GM21526 (cell line): ENCODE measurements at regions not wholly inside any gene's neighbourhood (a gene's known extent, or its start where the extent isn't known, plus 50 kb on each side); places are given as distances from the start of the nearest gene placed in this dataset.
"Not testable (repeated sequence)": the region's sequence is repeated elsewhere in the genome, so short reads cannot be mapped to it uniquely, and the experiment has no call there.

Source experiments
- ATAC-seq: cut with Tn5 transposase; IDR thresholded peaks from one replicate; pipeline ENCODE4 v1.9.1; 2021; ENCODE audit warnings: moderate library complexity; ENCODE audit not compliant: unreplicated experiment, low FRiP score

DNA sequence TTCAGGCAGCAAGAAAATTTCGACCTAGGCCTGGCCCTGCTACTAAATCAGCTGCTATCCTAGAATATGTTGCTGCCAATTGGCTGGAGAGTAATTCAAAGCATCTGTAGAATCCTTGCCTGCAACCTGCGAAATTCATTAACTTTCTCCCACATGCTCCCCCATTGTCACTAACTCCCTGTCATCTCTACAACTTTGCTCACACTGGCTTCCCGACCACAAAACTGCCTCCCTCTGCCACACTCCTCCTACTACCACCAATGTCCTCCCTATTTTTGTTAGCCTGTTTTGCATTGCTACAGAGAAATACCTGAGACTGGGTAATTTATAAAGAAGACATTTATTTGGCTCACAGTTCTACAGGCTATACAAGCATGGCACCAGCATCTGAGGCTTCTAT, 570.6 kb downstream of the INSC start:
- no peak for ATAC-seq

DNA sequence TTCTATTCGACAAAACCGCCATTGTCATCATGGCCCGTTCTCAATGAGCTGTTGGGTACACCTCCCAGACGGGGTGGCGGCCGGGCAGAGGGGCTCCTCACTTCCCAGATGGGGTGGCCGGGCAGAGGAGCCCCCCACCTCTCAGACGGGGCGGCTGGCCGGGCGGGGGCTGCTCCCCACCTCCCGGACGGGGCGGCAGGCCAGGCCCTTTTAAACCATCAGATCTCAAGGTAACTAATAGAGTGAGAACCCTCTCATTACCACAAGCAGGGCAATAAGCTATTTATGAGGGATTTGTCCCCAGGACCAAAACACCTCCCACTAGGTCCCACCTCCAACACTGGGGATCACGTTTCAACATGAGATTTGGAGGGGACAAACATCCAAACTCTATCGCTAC, 571.5 kb downstream of the INSC start:
- ATAC-seq, result not testable (repeated sequence)

DNA sequence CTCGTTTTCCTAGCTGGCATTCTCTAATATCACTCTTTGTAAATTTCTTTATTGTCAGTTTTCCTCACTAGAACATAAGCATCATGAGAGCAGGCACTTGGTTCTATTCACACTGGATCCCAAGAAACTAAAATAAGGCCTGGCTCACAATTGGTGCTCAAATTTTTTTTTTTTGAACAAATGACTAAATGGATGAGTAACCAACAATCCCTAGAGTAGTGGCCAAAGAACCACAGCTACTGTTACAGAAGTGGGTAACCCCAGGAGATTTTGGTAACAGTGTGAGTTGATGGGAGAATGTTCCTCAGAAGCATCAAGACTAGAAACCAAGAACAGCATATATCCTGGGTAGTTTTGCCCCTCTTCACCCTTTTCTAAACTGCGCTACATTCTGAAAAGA, 572.6 kb downstream of the INSC start:
- no peak for ATAC-seq

DNA sequence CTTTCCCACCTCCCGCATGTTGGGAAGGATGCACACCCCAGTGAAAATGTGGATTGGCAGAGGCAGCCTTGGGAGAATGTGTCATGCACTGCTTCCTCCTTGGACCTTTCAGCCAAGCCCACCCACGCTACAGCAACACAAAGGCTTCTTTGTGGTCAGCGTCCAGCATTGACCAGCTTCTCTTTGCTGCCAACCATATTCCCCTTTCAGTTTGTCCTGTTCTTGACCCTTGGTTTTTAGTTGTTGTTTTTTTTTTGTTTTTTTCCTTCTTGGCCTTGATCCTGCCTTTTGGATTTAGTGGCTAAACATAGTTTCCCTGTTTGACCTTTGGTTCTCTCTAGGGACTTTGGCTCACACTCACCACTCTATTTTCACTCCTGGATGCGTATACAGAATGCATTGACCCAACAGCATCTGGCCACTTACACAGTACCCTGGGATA, 573.6 kb downstream of the INSC start:
- no peak for ATAC-seq

DNA sequence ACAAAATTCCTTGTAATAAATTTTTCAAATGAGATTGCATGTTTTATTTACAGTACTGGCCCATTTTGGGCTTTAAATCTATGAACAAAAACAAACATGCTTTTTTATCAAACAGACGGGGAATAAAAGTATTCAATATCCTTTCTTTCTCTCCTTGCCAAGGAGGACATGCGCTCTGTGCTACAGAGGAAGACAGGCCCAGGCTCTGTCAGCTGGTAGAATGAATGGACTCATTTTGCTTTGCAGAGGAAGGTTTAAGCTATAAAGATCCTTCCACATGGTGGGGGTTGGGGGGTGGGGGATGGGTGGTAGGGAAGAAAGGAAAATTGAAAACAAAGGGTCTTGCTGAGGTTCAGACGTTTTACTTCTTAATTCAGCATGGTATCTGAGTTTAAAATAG, 575.6 kb downstream of the INSC start:
- no peak for ATAC-seq

DNA sequence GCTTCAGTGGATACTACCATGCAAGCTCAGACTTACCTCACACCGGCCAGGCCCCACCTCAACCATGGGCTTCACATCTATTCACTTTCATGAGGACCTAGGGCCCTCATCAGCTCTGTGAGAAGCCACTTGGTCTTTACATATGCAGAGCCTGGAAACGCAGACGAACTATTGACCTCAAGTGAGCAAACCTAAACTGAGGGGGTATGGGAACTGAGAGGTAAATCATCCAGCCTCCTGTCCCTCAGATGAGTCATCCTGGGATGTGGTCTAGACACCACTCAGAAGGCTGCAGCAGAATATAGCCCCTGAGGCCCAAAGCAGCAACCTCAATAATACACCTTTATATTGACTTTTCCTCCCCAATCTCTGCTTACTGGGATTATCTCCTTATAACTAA, 578.0 kb downstream of the INSC start:
- ATAC-seq, result no peak

DNA sequence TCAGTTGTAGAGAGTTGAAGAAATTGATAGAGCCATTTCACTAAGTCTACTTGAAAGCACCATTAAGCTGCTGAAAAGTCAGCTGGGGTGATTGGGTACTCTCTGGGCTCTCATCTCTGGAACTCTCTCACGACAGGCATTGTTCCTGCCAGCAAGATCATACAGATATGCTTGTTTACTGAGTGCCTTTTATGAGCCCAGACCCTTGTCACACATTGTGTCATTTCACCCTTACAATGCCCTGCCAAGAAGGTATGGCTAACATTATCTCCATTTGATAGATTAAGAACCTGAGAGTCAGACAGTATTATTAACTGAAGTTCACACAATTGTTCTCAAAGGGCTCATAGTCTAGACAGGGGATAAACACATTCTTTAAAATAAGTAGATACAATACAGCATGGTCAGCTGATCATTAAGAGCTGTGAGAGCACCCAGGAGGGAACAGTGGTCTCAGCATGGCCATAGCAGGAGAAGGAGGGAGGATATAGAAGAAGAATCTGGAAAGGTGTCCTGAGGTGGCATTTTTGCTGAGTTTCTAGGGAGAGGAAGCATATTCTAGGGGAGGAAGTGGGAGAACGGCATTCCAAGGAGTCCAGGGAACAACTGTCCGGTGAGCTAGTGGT, 580.5 kb downstream of the INSC start:
- no peak for ATAC-seq

DNA sequence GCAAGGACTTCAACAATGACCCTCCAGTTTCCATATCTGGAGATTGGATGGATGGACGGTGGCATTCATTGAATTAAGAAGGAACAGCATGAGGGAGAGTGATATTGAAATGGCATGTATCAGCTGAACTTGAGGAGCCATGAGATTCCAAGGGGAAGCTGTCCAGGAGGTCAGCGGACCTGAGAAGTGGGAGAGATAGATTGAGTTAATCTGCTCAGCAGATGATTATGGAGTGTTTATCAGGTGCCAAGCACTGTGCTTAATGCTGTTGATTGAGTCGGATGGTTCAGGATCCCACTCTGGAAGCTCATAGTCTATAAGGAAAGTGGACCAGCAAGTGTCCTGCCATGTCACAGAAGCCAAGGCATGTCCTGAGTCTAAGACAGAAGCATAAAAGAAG, 581.3 kb downstream of the INSC start:
- ATAC-seq, result no peak

DNA sequence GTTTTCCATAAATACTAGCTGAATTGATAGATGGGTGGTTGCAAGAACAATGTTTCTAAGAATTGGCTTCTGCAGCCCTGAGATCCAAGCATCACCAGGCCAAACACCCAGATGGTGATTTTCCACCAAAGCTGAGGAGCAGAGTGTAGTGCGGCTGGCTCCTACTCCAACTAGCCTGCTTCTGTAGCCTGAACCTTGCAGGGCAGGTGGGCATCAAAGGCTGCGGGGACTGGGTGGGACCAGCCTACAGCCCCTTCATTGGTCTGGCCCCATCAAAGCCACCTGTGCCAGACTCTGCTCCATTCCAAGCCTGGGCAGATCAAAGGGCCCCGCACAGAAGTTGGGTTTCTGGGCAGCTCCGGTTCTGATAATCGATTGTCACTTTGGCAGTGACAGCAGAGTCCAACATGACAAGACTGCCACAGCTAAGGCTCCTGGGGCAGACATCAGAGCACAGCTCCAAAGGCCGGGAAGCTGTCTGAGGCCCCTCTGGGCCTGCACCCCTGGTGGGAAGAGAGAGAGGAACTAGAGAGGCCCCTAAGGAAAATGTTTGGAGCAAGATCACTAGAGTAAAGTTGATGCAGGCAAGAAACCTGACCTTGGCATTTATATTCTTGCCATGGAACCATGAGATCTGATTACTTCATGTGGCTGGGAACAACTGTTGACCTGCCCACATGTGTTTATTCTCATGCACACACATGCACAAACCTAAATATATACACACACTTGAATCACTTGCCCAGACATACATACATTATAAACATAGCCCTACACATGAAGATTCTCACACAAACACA, 582.9 kb downstream of the INSC start:
- ATAC-seq, result no peak

DNA sequence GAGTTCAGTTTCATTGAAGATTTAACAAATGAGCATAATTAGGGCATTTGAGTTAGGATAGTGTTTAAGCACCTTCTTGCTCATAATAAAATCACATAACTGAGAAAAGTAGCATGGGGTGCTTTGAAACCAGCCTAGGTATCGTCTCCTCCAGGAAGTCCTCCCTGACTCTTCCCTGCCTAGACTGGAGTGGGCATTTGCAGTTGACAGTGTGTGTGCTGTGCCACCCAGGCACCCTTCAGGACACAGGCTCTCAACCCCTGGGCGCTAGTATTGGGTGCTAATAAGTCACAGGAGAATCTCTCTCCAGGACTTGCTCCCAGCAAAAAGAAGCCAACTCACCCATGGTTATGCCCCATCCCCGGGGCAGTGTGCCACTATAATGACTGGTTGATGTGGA, 584.1 kb downstream of the INSC start:
- ATAC-seq, result no peak

DNA sequence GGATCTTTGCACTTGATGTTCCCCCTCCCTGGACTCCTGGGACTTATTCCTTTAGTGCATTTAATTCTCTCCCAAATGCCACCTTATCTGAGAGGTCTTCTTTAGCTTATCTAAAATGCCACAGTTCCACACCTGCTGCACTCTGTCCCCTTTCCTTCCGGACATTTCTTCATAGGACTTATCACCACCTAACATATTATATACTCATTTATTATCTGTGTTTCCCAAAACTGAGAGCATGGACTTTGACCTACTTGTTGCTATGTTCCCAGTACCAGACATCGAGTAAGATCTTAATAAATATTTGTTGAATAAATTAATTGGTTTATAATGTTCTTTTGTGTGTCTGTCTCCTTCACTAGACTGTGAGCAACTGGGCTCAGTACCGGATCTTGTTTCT, 585.3 kb downstream of the INSC start:
- no peak for ATAC-seq

DNA sequence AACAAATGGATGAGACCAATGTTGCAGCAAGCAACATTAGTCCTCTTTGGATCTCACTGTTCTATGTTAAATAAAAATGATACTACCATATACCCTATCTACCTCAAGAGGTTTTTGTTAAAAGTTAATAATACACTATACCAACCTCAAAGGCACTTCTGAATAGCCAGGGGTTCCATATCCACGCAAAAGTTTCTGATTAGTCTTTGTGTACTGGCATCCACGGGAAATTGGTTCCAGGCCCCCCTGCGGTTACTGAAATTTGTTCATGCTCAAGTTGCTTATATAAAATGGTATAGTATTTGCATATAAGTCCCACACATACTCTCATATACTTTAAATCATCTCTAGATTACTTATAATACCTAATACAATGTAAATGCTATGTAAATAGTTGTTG, 585.7 kb downstream of the INSC start:
- no peak for ATAC-seq

DNA sequence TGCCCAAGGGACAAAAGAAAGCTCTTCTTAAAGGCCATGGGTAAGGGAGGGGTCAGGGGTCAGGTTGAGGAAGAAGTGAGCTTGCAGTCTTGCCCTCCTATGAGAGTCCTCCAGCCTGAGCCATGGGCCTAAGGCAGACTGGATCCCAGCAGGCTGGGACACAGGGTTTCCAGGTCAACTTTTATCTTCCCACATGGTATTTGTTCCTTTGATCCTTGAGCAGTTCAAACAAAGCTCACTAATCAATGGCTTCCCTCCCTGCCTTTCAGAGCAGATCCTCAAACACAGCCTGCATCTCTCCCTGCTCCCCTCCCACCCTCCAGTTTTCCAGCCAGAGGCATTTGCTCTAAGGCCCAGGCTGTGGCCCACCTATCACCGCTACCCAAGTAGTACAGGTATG, 589.3 kb downstream of the INSC start:
- ATAC-seq, result no peak

DNA sequence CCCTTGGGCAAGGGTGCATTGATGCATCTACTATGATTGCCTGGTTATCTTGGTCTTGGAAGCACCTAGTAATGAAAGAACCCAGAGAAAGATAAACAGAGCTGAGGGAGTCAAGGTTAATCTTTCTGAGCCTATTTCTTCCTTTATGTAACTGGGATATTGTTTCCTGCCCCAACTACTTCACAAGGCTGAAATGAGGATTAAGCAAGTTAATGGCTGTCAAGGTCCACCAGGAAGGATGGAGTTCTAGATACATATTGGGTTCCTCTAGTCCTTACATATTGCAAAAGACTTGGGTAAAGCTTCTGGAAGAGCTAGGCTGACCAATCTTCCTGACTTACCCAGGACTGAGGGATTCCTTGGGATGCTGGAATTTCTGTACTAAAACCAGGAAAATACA, 589.8 kb downstream of the INSC start:
- no peak for ATAC-seq

DNA sequence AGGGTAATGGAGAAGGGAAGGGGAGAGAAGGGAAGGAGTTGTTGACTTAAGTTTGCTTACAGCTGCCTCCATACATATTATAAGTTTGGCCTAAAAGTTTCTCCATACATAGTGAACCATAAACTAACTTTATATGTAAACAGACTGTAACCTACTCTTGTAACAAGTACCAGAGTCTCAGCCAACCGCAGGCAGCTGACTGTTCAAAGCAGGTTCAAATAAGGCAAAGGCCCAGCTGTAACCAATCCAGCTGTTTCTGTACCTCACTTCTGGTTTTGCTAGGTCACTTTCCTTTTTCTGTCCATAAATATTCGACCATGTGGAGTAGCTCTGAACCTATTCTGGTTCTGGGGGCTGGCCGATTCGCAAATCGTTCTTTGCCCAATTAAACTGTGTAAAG, 591.2 kb downstream of the INSC start:
- ATAC-seq, result no peak

DNA sequence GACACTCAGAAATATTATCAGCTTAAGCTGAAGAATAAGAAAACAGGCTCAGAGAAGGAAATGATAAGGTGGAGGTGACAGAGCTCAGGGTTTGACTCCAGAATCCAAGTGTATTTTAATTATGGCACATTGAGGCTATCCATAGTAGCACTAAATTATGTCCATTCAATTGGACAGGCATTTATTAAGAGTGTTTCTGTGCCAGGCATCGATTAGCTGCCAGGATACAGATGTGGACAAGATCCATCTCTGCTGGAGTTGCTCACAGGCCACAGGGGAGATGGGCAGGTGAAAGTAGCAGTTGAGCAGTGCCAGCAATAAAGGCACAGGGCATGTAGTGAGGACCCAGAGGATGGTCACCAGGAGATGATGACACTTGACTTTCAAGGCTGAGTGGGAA, 592.5 kb downstream of the INSC start:
- ATAC-seq, result no peak

DNA sequence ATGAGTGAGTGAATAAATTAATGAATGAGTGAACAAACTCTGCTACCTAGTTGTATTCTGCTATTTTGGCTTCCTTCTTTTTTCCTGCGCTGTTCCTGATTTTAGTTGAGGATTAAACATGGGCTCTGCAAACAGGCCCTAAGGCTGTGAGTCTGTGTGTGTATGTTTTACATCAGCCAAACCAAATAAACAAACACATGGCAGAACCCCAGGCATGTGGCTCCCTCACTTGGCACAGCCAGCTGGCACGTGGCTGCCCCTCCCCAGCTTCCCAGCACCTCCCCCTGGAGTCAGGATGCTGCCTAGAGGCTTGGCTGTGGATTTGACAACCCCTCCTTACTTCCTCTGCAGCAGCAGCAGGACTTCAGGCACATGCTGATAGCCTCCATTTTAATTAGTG, 593.2 kb downstream of the INSC start:
- no peak for ATAC-seq

DNA sequence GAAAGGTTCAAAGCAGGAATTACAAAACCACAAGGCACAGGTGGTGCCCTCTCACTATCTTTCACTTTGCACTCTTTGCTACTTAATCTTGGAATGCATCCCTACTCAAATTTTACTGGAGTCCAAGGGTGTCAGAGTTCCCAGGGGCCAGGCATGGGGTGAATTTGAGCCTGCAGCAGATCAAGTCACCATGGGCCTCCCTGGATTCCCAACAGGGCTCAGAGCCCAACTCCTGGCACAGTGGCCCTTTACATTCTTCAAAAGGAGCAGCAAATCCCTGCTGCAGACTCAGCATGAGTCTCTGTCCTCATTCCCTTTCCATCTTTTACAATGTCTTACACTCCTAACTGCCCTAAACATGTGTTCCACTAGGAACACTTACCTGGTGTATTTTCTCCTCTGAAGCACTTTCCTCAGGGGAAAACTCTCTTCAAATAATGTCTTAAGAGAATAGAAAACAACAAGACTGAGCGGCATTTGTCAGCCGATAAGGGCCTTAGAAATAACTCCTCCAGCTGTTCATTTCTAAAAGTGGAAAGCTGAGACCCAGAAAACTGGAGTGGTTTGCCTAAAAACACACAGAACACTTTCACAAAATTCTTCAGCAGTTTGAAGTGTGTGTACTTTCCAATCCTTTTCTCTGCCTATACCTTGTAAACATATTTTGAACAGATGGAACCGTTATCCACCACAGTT, 596.0 kb downstream of the INSC start:
- ATAC-seq, result no peak

DNA sequence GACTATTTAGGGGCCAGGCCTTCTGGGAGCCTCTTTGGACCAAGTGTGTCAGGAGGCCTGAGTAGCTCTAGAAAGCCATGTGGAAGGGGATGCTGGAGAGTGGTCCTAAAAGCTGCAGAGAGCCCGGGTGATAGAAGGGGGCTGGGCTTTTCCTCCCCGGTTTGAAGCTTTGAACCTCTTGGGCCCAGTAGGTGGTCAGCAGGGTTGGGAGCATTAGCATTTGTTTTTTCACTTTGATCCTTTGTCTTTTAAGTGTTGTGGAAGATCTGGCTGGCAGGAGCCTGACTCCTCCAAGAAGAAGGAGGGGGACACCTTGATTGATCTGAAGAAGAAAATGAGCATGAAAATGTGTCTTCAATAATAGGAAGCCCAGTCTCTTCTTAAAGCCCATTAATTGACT, 596.6 kb downstream of the INSC start:
- ATAC-seq, result no peak

DNA sequence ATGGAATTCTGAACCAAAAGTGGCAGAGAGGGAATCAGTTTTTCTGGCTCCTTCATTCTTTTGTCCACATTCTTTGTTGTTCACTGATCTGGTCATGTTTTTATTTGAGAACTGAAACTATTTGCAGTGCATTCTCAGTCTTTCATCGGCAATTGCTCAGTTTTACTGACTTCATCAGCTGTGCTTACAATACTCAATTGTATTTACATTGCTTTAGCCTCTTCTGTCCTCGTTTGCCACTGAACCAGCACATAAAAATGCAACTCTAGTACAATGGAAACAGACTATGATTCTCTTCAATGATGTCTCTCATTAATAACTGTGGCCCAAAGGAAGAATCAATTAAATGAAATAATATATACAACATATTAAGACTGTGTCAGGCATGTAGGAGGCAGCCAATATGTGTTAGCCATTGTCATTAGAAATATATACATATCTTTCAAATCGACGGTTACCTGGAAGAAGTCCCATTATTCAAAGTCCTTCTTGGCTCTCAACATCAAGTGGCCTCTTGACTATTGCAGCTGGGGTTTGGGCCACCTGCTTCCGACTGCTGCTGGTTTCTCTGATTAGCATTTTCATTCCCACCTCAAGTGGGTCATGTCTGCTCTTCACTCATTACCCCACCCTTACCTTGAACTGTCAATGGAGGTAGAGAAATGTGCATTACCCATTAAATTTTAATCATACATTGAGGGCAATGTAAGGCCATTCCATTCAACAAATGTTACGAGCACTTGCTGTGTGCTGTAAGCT, 600.1 kb downstream of the INSC start:
- no peak for ATAC-seq

DNA sequence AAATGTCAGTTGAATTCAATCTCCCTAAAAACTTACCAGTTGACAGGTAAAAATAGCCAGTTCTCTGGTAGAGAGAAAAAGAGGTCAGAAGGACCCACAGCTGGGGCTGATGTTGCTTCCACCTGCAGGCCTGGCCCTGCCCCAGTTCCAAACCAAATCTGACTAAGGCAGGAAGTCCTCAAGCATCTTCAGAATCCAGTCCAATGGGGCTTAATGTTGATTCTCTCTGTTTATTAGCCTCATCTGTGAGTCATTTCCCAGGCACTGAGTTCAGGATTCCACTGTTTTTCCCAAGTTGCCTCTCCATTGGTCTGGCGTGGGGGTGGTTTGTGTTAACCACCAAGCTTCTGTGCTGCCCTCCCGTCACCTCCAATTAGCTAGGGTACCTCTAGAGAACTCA, 601.8 kb downstream of the INSC start:
- no peak for ATAC-seq
